Mammary epithelial cell (primary cell): ENCODE measurements at regions not wholly inside any gene's neighbourhood (a gene's known extent, or its start where the extent isn't known, plus 50 kb on each side); places are given as distances from the start of the nearest gene placed in this dataset.

Source experiments
- CTCF ChIP-seq, 2 donors: IDR thresholded peaks in 1 of 2; conservative IDR thresholded peaks in 1 of 2; 2 replicates each; pipeline ENCODE4 v1.5.1; 2011 to 2012; ENCODE audit warnings: inconsistent platforms in 2 of 2, low read length in 2 of 2, mild to moderate bottlenecking in 2 of 2, control low read depth in 1 of 2, low read depth in 1 of 2; ENCODE audit not compliant: insufficient read depth in 1 of 2; ENCODE audit errors: extremely low read depth in 1 of 2
- EZH2 ChIP-seq: IDR thresholded peaks from 2 replicates; pipeline ENCODE4 v1.6.1; 2012; ENCODE audit warnings: low read length, inconsistent platforms, borderline replicate concordance

- no peak for TF ChIP-seq CTCF (conservative IDR thresholded peaks at IDR 0.05 in 1 of 2, IDR thresholded peaks at IDR 0.05 in 1 of 2; ENCODE audit: extremely low read depth in 1 of 2, insufficient read depth in 1 of 2, low read depth in 1 of 2, low read length in 2 of 2)
- TF ChIP-seq EZH2 = no peak
Observed at GRCh38 chr5:60535951-60536350, 164.0 kb downstream of the DEPDC1B start.
